Panc1 (cell line): ENCODE measurements at regions not wholly inside any gene's neighbourhood (a gene's known extent, or its start where the extent isn't known, plus 50 kb on each side); places are given as distances from the start of the nearest gene placed in this dataset.

Experiments
- ATAC-seq: fragments of 200-7000 bp; cut with Tn5 transposase; 2 replicates; pipeline ENCODE4 v1.9.1; 2020; ENCODE audit warnings: mild to moderate bottlenecking, moderate library complexity
- BruUV-seq: library from RNA; stranded (reverse); fragments of 400-500 nt; replicated peaks from 2 replicates; lab custom pipeline; 2021; lab: Mats Ljungman, UMichigan
- CTCF ChIA-PET: fragments of 300-600 bp; sonication (Branson Sonifier 250); formaldehyde crosslinking; loops from one replicate; lab custom pipeline; 2022; ENCODE audit warnings: antibody characterized with exemption; lab: Charles Lee
- POLR2A ChIA-PET: fragments of 300-600 bp; sonication (Branson Sonifier 250); formaldehyde crosslinking; loops from one replicate; lab custom pipeline; 2022; ENCODE audit warnings: antibody characterized with exemption; lab: Charles Lee
- DNase-seq: peaks from one replicate; pipeline ENCODE4 v3.0.0-alpha.2; 2010; ENCODE audit warnings: low read depth, low spot score
- H3K27ac ChIP-seq: 2 replicates; pipeline ENCODE4 v1.5.1; 2011; ENCODE audit warnings: mild to moderate bottlenecking, low read length, inconsistent platforms
- H3K27me3 ChIP-seq: fragments of 200-500 bp; sonication (Bioruptor generic); 2 replicates; pipeline ENCODE4 v1.6.0; 2014; ENCODE audit warnings: low read length, inconsistent platforms; ENCODE audit not compliant: control insufficient read depth, insufficient read depth
- H3K36me3 ChIP-seq: fragments of 200-500 bp; sonication (Bioruptor generic); 2 replicates; pipeline ENCODE4 v1.5.1; 2014; ENCODE audit warnings: inconsistent platforms, mild to moderate bottlenecking, low read length, moderate library complexity; ENCODE audit not compliant: control insufficient read depth, insufficient read depth
- H3K4me1 ChIP-seq: 2 replicates; pipeline ENCODE4 v1.5.1; 2011; ENCODE audit warnings: inconsistent platforms, mild to moderate bottlenecking, low read length, moderate library complexity; ENCODE audit not compliant: control insufficient read depth, insufficient read depth
- H3K4me3 ChIP-seq, 2 experiments: 2 replicates each; pipeline ENCODE4 v1.5.1; 2011 to 2012; ENCODE audit warnings: low read depth in 2 of 2, low read length in 2 of 2, mild to moderate bottlenecking in 2 of 2, inconsistent platforms in 1 of 2, moderate library complexity in 1 of 2
- H3K9me3 ChIP-seq: fragments of 200-500 bp; sonication (Bioruptor generic); 2 replicates; pipeline ENCODE4 v1.5.1; 2014; ENCODE audit warnings: low read depth, mild to moderate bottlenecking, inconsistent platforms, low read length, moderate library complexity; ENCODE audit not compliant: control insufficient read depth, insufficient read depth
- POLR2AphosphoS5 ChIP-seq: IDR thresholded peaks from 2 replicates; pipeline ENCODE4 v1.6.1; 2012; ENCODE audit warnings: mild to moderate bottlenecking, low read depth, low read length, moderate library complexity
- SIN3A ChIP-seq: IDR thresholded peaks from 2 replicates; pipeline ENCODE4 v1.6.1; 2012; ENCODE audit warnings: low read depth, mild to moderate bottlenecking, low read length, moderate library complexity, borderline replicate concordance; ENCODE audit not compliant: insufficient read depth
- TCF7L2 ChIP-seq: IDR thresholded peaks from 2 replicates; pipeline ENCODE4 v1.6.1; 2011; ENCODE audit warnings: mild to moderate bottlenecking, low read depth, low read length, inconsistent platforms
- in situ Hi-C: cut with HindIII; loops from 2 replicates; pipeline ENCODE4 v1.10.0; 2016; ENCODE audit warnings: low sequenced_read_pairs, low pct_unique_long_range_greater_than_20kb
- intact Hi-C: fragments of 100-400 bp; cut with micrococcal nuclease; formaldehyde crosslinking; loops from one replicate; pipeline ENCODE4 v1.10.0; 2022; ENCODE audit not compliant: unreplicated experiment
- TF ChIP-seq, protein P1 (sequence below): fragments of 450-650 bp; IDR thresholded peaks from 2 replicates; pipeline ENCODE4 v1.5.1; 2017; ENCODE audit warnings: mild to moderate bottlenecking
- TF ChIP-seq, protein P2 (sequence below), 2 experiments: IDR thresholded peaks; 2 replicates each; pipeline ENCODE4 v1.6.1; 2011 to 2012; ENCODE audit warnings: low read depth in 2 of 2, control low read depth in 1 of 2, low read length in 1 of 2, mild to moderate bottlenecking in 1 of 2, moderate library complexity in 1 of 2; ENCODE audit not compliant: insufficient read depth in 1 of 2

DNA sequence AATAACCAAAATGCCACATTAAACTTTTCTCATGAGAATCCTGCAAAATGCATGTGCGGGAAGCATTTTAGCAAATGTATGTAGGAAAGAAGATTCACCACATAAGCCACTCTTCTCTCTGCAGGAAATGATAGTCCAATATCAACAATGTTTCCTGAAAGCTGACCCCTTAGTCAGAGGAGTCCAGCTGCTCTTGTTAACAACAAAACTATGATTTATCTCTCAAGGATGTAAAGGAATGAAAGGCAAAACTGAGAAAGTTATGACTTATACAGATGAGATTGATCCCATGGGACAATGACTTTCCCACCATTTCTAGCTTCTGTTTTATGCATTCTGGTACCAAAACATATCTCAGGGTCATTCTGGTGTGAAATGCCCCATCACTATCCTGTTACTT lies 125.0 kb upstream of the EDNRA start:
- Histone ChIP-seq H3K27me3 (no peaks in the 10 kb centered on the region), H3K4me3 (no peak overlapping the region), H3K9me3 (no peaks in the 10 kb centered on the region), H3K36me3 (no peaks in the 10 kb centered on the region), H3K4me1 (no peaks in the 10 kb centered on the region), H3K27ac (no peak overlapping the region)
- ChIA-PET POLR2A (no interaction called here), CTCF (no interaction called here)
- ATAC-seq (no peak), DNase-seq (no peak)
- no TSS peak for BruUV-seq
- in situ Hi-C loops = no loop called here
- intact Hi-C loops = no loop called here
- TF ChIP-seq TCF7L2 (no peak), SIN3A (no peak), POLR2AphosphoS5 (no peak)
- TF ChIP-seq, protein P1, sequence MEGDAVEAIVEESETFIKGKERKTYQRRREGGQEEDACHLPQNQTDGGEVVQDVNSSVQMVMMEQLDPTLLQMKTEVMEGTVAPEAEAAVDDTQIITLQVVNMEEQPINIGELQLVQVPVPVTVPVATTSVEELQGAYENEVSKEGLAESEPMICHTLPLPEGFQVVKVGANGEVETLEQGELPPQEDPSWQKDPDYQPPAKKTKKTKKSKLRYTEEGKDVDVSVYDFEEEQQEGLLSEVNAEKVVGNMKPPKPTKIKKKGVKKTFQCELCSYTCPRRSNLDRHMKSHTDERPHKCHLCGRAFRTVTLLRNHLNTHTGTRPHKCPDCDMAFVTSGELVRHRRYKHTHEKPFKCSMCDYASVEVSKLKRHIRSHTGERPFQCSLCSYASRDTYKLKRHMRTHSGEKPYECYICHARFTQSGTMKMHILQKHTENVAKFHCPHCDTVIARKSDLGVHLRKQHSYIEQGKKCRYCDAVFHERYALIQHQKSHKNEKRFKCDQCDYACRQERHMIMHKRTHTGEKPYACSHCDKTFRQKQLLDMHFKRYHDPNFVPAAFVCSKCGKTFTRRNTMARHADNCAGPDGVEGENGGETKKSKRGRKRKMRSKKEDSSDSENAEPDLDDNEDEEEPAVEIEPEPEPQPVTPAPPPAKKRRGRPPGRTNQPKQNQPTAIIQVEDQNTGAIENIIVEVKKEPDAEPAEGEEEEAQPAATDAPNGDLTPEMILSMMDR = no peak
- TF ChIP-seq, protein P2, sequence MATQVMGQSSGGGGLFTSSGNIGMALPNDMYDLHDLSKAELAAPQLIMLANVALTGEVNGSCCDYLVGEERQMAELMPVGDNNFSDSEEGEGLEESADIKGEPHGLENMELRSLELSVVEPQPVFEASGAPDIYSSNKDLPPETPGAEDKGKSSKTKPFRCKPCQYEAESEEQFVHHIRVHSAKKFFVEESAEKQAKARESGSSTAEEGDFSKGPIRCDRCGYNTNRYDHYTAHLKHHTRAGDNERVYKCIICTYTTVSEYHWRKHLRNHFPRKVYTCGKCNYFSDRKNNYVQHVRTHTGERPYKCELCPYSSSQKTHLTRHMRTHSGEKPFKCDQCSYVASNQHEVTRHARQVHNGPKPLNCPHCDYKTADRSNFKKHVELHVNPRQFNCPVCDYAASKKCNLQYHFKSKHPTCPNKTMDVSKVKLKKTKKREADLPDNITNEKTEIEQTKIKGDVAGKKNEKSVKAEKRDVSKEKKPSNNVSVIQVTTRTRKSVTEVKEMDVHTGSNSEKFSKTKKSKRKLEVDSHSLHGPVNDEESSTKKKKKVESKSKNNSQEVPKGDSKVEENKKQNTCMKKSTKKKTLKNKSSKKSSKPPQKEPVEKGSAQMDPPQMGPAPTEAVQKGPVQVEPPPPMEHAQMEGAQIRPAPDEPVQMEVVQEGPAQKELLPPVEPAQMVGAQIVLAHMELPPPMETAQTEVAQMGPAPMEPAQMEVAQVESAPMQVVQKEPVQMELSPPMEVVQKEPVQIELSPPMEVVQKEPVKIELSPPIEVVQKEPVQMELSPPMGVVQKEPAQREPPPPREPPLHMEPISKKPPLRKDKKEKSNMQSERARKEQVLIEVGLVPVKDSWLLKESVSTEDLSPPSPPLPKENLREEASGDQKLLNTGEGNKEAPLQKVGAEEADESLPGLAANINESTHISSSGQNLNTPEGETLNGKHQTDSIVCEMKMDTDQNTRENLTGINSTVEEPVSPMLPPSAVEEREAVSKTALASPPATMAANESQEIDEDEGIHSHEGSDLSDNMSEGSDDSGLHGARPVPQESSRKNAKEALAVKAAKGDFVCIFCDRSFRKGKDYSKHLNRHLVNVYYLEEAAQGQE (IDR thresholded peaks at IDR 0.05; ENCODE audit: insufficient read depth in 1 of 2, low read depth in 2 of 2, low read length in 1 of 2) = no peak

DNA sequence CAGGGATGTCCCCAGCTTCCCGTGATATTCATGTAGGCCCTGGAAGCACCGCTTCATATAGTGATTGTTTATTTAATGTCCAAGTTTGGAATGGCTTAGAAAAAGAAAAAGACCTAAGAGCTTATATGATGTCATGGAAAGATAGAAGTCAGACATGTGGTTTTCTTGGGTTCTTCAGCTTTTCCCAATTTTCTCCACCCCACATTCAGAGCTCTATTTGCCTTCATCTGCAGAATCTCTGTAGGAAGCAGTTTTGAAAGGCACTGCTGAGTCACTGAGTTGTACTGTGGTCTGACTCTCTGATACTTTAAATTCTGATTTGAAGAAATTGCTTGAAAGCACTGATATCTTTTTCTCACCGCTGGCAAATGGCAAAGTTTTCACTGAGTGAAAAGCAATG lies 120.6 kb upstream of the EDNRA start:
- in situ Hi-C loops = no loop called here
- no peaks in the 10 kb centered on the region for H3K9me3 ChIP-seq
- TF ChIP-seq, protein P1 = no peak
- TF ChIP-seq, protein P2 (IDR thresholded peaks at IDR 0.05; ENCODE audit: insufficient read depth in 1 of 2, low read depth in 2 of 2, low read length in 1 of 2) = no peak
- no peak for TF ChIP-seq SIN3A
- TF ChIP-seq TCF7L2 = no peak
- no peak for TF ChIP-seq POLR2AphosphoS5
- DNase-seq (no peak), ATAC-seq (no peak)
- intact Hi-C loops = no loop called here
- H3K36me3 ChIP-seq = no peaks in the 10 kb centered on the region
- ChIA-PET CTCF (no interaction called here), POLR2A (no interaction called here)
- no peaks in the 10 kb centered on the region for H3K4me1 ChIP-seq
- H3K4me3 ChIP-seq = no peak overlapping the region
- no peaks in the 10 kb centered on the region for H3K27me3 ChIP-seq
- no TSS peak for BruUV-seq
- no peak overlapping the region for H3K27ac ChIP-seq
